ENCODE measurements at regions not wholly inside any gene's neighbourhood (a gene's known extent, or its start where the extent isn't known, plus 50 kb on each side); places are given as distances from the start of the nearest gene placed in this dataset.

GRCh38 chr6:74626288-74626687 lies 579.6 kb downstream of the COL12A1 start:
- no peak overlapping the region for H3K27ac ChIP-seq (ENCODE audit: low read depth, low read length)
- no peak overlapping the region for H3K9ac ChIP-seq (ENCODE audit: low read depth in 1 of 2, low read length in 2 of 2)
- H3K4me1 ChIP-seq (ENCODE audit: control insufficient read depth in 1 of 2, insufficient read depth in 2 of 2, low read length in 2 of 2): no peaks in the 10 kb centered on the region
- H3K4me3 ChIP-seq (ENCODE audit: low read depth in 1 of 2, low read length in 2 of 2): no peak overlapping the region
- no peaks in the 10 kb centered on the region for H3K36me3 ChIP-seq (ENCODE audit: control insufficient read depth in 1 of 2, insufficient read depth in 2 of 2, low read length in 2 of 2)
- H3K27me3 ChIP-seq (ENCODE audit: control insufficient read depth in 1 of 2, insufficient read depth in 2 of 2, low read length in 2 of 2): no peaks in the 10 kb centered on the region
- peaks cover 0 to 8% of the 10 kb centered on the region in 2 donors for H3K9me3 ChIP-seq (ENCODE audit: control insufficient read depth in 1 of 2, low read length in 2 of 2)

- Histone ChIP-seq H3K9ac (ENCODE audit: low read depth in 1 of 2, low read length in 2 of 2) (no peak overlapping the region), H3K27me3 (ENCODE audit: control insufficient read depth in 1 of 2, insufficient read depth in 2 of 2, low read length in 2 of 2) (no peaks in the 10 kb centered on the region), H3K4me1 (ENCODE audit: control insufficient read depth in 1 of 2, insufficient read depth in 2 of 2, low read length in 2 of 2) (no peaks in the 10 kb centered on the region), H3K9me3 (ENCODE audit: control insufficient read depth in 1 of 2, low read length in 2 of 2) (peaks cover 0 to 8% of the 10 kb centered on the region in 2 donors), H3K4me3 (ENCODE audit: low read depth in 1 of 2, low read length in 2 of 2) (no peak overlapping the region), H3K36me3 (ENCODE audit: control insufficient read depth in 1 of 2, insufficient read depth in 2 of 2, low read length in 2 of 2) (no peaks in the 10 kb centered on the region), H3K27ac (ENCODE audit: low read depth, low read length) (no peak overlapping the region)
These were observed 582.8 kb downstream of the COL12A1 start for GRCh38 chr6:74623027-74623426.

- Histone ChIP-seq H3K9ac (ENCODE audit: low read depth in 1 of 2, low read length in 2 of 2) (no peak overlapping the region), H3K27ac (ENCODE audit: low read depth, low read length) (no peak overlapping the region)
These were observed 594.6 kb downstream of the COL12A1 start for GRCh38 chr6:74611220-74611619.

GRCh38 chr6:74610352-74610751 lies 595.5 kb downstream of the COL12A1 start:
- Histone ChIP-seq H3K27ac (ENCODE audit: low read depth, low read length) (no peak overlapping the region), H3K9ac (ENCODE audit: low read depth in 1 of 2, low read length in 2 of 2) (no peak overlapping the region), H3K27me3 (ENCODE audit: control insufficient read depth in 1 of 2, insufficient read depth in 2 of 2, low read length in 2 of 2) (no peaks in the 10 kb centered on the region), H3K4me3 (ENCODE audit: low read depth in 1 of 2, low read length in 2 of 2) (no peak overlapping the region), H3K36me3 (ENCODE audit: control insufficient read depth in 1 of 2, insufficient read depth in 2 of 2, low read length in 2 of 2) (no peaks in the 10 kb centered on the region), H3K9me3 (ENCODE audit: control insufficient read depth in 1 of 2, low read length in 2 of 2) (no peaks in the 10 kb centered on the region), H3K4me1 (ENCODE audit: control insufficient read depth in 1 of 2, insufficient read depth in 2 of 2, low read length in 2 of 2) (no peaks in the 10 kb centered on the region)

More at GRCh38 chr6:74611220-74611619, 594.6 kb downstream of the COL12A1 start:
- no peaks in the 10 kb centered on the region for H3K27me3 ChIP-seq (ENCODE audit: control insufficient read depth in 1 of 2, insufficient read depth in 2 of 2, low read length in 2 of 2)
- H3K36me3 ChIP-seq (ENCODE audit: control insufficient read depth in 1 of 2, insufficient read depth in 2 of 2, low read length in 2 of 2): no peaks in the 10 kb centered on the region
- H3K9me3 ChIP-seq (ENCODE audit: control insufficient read depth in 1 of 2, low read length in 2 of 2): no peaks in the 10 kb centered on the region
- H3K4me3 ChIP-seq (ENCODE audit: low read depth in 1 of 2, low read length in 2 of 2): no peak overlapping the region
- H3K4me1 ChIP-seq (ENCODE audit: control insufficient read depth in 1 of 2, insufficient read depth in 2 of 2, low read length in 2 of 2): no peaks in the 10 kb centered on the region

GRCh38 chr6:74609871-74610270 lies 596.0 kb downstream of the COL12A1 start:
- Histone ChIP-seq H3K9ac (ENCODE audit: low read depth in 1 of 2, low read length in 2 of 2) (no peak overlapping the region), H3K36me3 (ENCODE audit: control insufficient read depth in 1 of 2, insufficient read depth in 2 of 2, low read length in 2 of 2) (no peaks in the 10 kb centered on the region), H3K9me3 (ENCODE audit: control insufficient read depth in 1 of 2, low read length in 2 of 2) (no peaks in the 10 kb centered on the region), H3K4me1 (ENCODE audit: control insufficient read depth in 1 of 2, insufficient read depth in 2 of 2, low read length in 2 of 2) (no peaks in the 10 kb centered on the region), H3K27me3 (ENCODE audit: control insufficient read depth in 1 of 2, insufficient read depth in 2 of 2, low read length in 2 of 2) (no peaks in the 10 kb centered on the region), H3K4me3 (ENCODE audit: low read depth in 1 of 2, low read length in 2 of 2) (no peak overlapping the region), H3K27ac (ENCODE audit: low read depth, low read length) (no peak overlapping the region)

- Histone ChIP-seq H3K27me3 (ENCODE audit: control insufficient read depth in 1 of 2, insufficient read depth in 2 of 2, low read length in 2 of 2) (no peaks in the 10 kb centered on the region), H3K9me3 (ENCODE audit: control insufficient read depth in 1 of 2, low read length in 2 of 2) (no peaks in the 10 kb centered on the region), H3K27ac (ENCODE audit: low read depth, low read length) (no peak overlapping the region), H3K4me3 (ENCODE audit: low read depth in 1 of 2, low read length in 2 of 2) (no peak overlapping the region), H3K9ac (ENCODE audit: low read depth in 1 of 2, low read length in 2 of 2) (no peak overlapping the region), H3K36me3 (ENCODE audit: control insufficient read depth in 1 of 2, insufficient read depth in 2 of 2, low read length in 2 of 2) (no peaks in the 10 kb centered on the region), H3K4me1 (ENCODE audit: control insufficient read depth in 1 of 2, insufficient read depth in 2 of 2, low read length in 2 of 2) (no peaks in the 10 kb centered on the region)
These were observed 597.9 kb downstream of the COL12A1 start for GRCh38 chr6:74607934-74608333.

GRCh38 chr6:74607468-74607867 lies 598.4 kb downstream of the COL12A1 start:
- Histone ChIP-seq H3K27me3 (ENCODE audit: control insufficient read depth in 1 of 2, insufficient read depth in 2 of 2, low read length in 2 of 2) (no peaks in the 10 kb centered on the region), H3K9me3 (ENCODE audit: control insufficient read depth in 1 of 2, low read length in 2 of 2) (no peaks in the 10 kb centered on the region), H3K27ac (ENCODE audit: low read depth, low read length) (no peak overlapping the region), H3K36me3 (ENCODE audit: control insufficient read depth in 1 of 2, insufficient read depth in 2 of 2, low read length in 2 of 2) (no peaks in the 10 kb centered on the region), H3K9ac (ENCODE audit: low read depth in 1 of 2, low read length in 2 of 2) (no peak overlapping the region), H3K4me3 (ENCODE audit: low read depth in 1 of 2, low read length in 2 of 2) (no peak overlapping the region), H3K4me1 (ENCODE audit: control insufficient read depth in 1 of 2, insufficient read depth in 2 of 2, low read length in 2 of 2) (no peaks in the 10 kb centered on the region)

- H3K9me3 ChIP-seq (ENCODE audit: control insufficient read depth in 1 of 2, low read length in 2 of 2): no peaks in the 10 kb centered on the region
- no peak overlapping the region for H3K4me3 ChIP-seq (ENCODE audit: low read depth in 1 of 2, low read length in 2 of 2)
- no peak overlapping the region for H3K27ac ChIP-seq (ENCODE audit: low read depth, low read length)
- H3K36me3 ChIP-seq (ENCODE audit: control insufficient read depth in 1 of 2, insufficient read depth in 2 of 2, low read length in 2 of 2): no peaks in the 10 kb centered on the region
- H3K4me1 ChIP-seq (ENCODE audit: control insufficient read depth in 1 of 2, insufficient read depth in 2 of 2, low read length in 2 of 2): no peaks in the 10 kb centered on the region
- H3K9ac ChIP-seq (ENCODE audit: low read depth in 1 of 2, low read length in 2 of 2): no peak overlapping the region
- no peaks in the 10 kb centered on the region for H3K27me3 ChIP-seq (ENCODE audit: control insufficient read depth in 1 of 2, insufficient read depth in 2 of 2, low read length in 2 of 2)
These were observed 599.2 kb downstream of the COL12A1 start for GRCh38 chr6:74606582-74607071.

- Histone ChIP-seq H3K36me3 (ENCODE audit: control insufficient read depth in 1 of 2, insufficient read depth in 2 of 2, low read length in 2 of 2) (no peaks in the 10 kb centered on the region), H3K27ac (ENCODE audit: low read depth, low read length) (no peak overlapping the region), H3K4me1 (ENCODE audit: control insufficient read depth in 1 of 2, insufficient read depth in 2 of 2, low read length in 2 of 2) (no peaks in the 10 kb centered on the region), H3K9me3 (ENCODE audit: control insufficient read depth in 1 of 2, low read length in 2 of 2) (no peaks in the 10 kb centered on the region), H3K4me3 (ENCODE audit: low read depth in 1 of 2, low read length in 2 of 2) (no peak overlapping the region), H3K9ac (ENCODE audit: low read depth in 1 of 2, low read length in 2 of 2) (no peak overlapping the region), H3K27me3 (ENCODE audit: control insufficient read depth in 1 of 2, insufficient read depth in 2 of 2, low read length in 2 of 2) (no peaks in the 10 kb centered on the region)
These were observed 599.8 kb downstream of the COL12A1 start for GRCh38 chr6:74605922-74606581.

GRCh38 chr6:74604279-74604678 lies 601.6 kb downstream of the COL12A1 start:
- Histone ChIP-seq H3K27ac (ENCODE audit: low read depth, low read length) (no peak overlapping the region), H3K4me1 (ENCODE audit: control insufficient read depth in 1 of 2, insufficient read depth in 2 of 2, low read length in 2 of 2) (no peaks in the 10 kb centered on the region), H3K9ac (ENCODE audit: low read depth in 1 of 2, low read length in 2 of 2) (no peak overlapping the region), H3K4me3 (ENCODE audit: low read depth in 1 of 2, low read length in 2 of 2) (no peak overlapping the region), H3K27me3 (ENCODE audit: control insufficient read depth in 1 of 2, insufficient read depth in 2 of 2, low read length in 2 of 2) (no peaks in the 10 kb centered on the region), H3K36me3 (ENCODE audit: control insufficient read depth in 1 of 2, insufficient read depth in 2 of 2, low read length in 2 of 2) (no peaks in the 10 kb centered on the region), H3K9me3 (ENCODE audit: control insufficient read depth in 1 of 2, low read length in 2 of 2) (no peaks in the 10 kb centered on the region)
